C1 segment of cervical spinal cord (tissue), 14 donors: ENCODE measurements at regions not wholly inside any gene's neighbourhood (a gene's known extent, or its start where the extent isn't known, plus 50 kb on each side); places are given as distances from the start of the nearest gene placed in this dataset.
"Not testable (repeated sequence)": the region's sequence is repeated elsewhere in the genome, so short reads cannot be mapped to it uniquely, and the experiment has no call there.

Experiments
- DNase-seq, 14 donors: peaks; one replicate each; lab custom pipeline; 2025; lab: John Stamatoyannopoulos, UW

DNA sequence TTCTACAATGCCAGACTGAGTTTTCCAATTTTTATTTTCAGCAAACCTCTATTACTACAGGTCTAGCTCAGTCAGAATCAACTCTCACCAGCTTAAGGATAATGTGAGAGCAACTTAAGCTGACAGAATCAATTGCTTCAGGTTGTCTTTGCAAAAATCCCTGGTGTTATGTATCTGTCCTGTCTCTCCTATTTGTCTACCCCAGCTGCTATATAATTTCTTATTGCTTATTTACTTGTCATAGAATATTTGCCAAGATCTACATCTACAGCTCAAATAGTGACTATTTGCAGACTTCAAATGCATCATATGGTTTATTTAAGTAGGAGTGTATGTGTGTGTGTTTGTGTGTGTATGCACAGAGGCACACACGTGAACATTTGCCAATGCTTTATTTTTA lies 54.1 kb downstream of the FOXG1 start:
- DNase-seq: no peak

DNA sequence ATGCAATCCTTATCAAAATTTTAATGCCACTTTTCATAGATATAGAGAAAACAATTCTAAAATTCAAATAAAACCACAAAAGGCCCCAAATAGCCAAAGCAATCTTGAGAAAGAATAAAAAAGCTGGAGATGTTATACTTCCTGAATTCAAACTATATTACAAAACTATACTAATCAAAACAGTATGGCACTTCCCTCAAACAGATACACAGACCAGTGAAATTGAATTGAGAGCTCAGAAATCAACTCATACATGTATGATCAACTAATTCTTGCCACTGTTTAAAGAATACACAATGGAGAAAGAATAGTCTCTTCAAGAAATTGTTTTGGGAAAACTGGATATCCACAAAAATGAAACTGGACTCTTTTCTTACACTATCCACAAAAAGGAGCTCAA lies 55.4 kb downstream of the FOXG1 start:
- no peak for DNase-seq

DNA sequence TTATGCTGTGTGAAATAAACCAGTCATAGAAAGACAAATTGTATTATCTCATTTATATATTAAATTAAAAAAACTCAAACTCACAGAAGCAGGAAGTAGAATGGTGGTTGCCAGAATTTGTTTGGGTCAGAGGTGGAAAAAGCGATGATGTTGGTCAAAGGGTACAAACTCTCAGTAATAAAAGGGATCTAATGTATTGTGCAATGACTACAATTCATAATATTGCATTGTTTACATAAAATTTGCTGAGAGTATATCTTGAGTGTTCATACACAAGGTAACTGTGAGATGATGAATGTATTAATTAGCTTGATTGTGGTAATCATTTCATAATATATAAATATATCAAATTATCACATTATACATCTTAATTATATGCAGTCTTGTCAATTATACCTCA lies 56.7 kb downstream of the FOXG1 start:
- DNase-seq: no peak

DNA sequence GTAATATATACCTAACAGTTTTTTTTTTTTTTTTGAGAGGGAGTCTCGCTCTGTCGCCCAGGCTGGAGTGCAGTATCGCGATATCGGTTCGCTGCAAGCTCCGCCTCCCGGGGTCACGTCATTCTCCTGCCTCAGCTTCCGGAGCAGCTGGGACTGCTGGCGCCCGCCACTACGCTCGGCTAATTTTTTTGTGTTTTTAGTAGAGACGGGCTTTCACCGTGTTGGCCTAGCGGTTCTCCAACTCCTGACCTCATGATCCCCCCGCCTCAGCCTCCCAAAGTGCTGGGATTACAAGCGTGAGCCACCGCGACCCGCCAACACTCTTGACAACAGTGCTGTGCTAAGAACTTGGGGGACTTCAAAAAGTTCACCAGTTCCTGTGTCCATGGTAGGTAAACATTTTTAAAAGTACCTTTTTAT lies 63.5 kb downstream of the FOXG1 start:
- no peak for DNase-seq

- DNase-seq: no peak
Observed at GRCh38 chr14:28831126-28831525, 64.5 kb downstream of the FOXG1 start.

DNA sequence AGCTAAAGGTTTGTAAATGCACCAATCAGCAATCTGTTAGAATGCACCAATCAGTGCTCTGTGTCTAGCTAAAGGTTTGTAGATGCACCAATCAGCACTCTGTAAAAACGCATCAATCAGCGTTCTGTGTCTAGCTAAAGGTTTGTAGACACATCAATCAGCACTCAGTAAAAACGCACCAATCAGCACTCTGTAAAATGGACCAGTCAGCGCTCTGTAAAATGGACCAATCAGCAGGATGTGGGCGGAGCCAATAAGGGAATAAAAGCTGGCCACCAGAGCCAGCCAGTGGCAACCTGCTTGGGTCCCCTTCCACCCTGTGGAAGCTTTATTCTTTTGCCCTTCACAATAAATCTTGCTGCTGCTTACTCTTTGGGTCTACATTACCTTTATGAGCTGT lies 76.0 kb downstream of the FOXG1 start:
- not testable (repeated sequence) for DNase-seq

- DNase-seq: no peak
Observed at GRCh38 chr14:28867571-28867970, 101.0 kb downstream of the FOXG1 start.

DNA sequence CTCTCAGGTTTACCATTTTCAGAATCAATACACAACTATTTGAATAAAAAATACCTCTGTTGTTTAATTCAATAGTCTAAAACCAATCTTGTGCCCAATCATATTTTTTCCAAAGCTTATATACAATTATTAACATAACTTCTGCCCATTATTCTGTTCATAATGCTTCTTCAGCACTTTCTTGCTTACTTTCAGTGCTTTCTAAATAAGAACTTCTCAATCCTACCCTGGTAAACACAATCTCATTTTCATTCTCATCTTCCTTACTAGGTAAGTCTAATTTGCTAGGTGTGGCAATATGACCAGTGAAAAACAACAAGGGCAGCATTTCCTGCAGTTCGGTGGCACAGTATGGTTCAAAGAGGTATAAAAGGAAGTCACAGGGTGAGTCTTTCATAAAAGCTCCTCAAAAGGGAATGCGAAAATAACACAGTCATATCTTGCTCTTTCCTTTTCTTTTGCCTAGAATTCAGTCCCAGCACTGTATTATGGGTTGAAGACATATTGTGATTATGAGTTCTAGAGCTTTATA lies 103.5 kb downstream of the FOXG1 start:
- no peak for DNase-seq

DNA sequence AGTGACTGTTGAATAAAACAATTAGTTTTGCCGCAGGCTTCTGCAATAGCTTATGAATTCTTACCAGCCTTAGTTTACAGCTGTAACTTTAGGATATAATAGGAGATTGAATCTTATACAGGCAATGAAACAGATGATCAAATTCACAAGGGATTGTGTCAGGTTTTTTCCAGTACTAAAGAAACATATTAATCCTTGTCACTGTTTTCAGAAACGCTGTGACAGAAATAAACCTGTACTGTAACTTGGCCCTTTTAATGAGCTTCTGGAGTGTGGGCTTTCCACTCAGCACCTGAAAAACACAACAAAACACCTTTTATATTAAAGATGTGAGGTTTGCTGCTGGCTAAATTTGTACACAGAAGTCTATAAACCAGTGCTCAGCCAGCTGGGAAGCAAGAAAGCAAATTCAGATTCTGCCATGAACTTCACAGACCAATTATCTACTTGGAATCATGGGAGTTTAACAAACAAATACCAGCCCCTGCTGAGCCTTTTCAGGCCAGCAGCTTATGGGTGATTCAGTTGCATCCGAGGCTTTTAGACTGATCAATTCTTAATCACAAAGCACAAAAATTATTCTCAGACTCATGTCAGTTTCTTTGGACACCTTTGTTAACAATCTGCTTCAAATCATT lies 109.5 kb downstream of the FOXG1 start:
- DNase-seq: no peak

DNA sequence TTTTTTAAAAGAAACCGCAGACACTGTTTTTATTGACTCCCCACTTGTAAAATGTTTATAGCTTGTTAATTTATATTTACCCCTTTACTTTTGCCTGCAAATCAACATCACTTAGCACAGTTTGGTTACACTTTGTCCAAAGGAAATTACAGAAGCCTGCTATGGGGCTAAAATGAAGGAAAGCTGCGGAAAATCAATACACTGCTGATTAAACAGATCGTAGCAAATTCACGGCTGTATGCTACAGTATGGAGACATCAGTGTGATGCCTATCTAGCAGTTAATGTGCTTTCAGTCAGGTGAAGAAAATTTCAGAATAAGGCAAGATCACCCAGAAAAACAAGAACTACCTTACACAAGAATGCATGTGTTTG lies 110.0 kb downstream of the FOXG1 start:
- DNase-seq: no peak

- no peak for DNase-seq
Observed at GRCh38 chr14:28877923-28878322, 111.3 kb downstream of the FOXG1 start.

DNA sequence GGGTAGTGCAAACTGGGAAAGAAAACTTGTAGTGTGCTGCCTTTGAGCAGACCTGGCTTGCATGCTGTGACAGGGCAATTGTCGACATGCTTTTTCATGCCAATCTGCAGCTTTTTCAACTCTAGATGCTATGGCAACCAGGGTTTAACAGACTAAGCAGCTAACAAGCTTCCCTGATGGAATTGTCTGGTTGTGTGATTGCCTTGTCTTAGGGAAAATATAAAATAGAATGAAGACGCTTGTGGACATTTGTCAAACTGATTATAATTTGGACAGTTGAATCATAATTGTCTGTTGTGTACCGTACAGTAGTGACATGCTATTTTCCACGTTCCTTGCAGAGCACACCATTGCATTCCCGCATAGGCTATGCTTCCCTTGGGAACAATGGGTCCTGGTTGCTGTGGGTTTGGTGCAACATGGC lies 113.0 kb downstream of the FOXG1 start:
- no peak for DNase-seq

- DNase-seq: no peak
Observed at GRCh38 chr14:28886940-28887339, 120.4 kb downstream of the FOXG1 start.

- no peak for DNase-seq
Observed at GRCh38 chr14:28895389-28895788, 128.8 kb downstream of the FOXG1 start.

DNA sequence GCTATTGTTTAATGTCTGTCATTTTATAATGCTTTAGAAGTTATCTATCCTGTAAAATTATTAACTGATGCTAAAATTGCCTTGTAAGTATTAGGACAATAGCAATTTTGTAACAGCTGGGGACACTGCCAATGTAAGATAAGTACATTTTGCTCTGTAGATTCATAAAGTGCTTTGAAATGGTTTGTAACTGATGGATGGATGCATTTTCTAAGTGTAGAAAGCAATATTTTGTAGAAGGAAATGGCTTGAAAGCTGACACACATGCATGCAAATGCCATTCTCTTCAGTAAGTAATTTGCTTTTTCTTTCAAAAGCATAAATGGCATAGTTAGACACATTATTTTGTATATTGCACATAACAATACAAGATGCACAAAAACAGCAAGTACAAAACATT lies 129.8 kb downstream of the FOXG1 start:
- DNase-seq: no peak

DNA sequence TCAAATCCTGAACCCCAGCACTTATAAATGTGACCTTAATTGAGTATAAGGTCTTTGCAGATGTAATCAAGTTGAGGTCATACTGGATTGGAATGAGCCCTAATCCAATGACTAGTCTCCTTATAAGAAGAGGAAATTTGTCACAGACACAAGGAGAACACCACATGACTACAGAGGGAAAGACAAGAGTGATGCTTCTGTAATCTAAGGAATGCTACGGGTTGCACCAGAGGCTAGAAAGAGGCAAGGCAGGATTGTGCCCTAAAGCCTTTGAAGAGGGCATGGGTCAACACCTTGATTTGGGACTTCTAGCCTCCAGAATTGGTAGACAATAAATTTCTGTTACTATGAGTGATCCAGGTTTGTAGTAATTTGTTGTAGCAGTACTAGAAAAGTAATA lies 135.0 kb downstream of the FOXG1 start:
- no peak for DNase-seq

DNA sequence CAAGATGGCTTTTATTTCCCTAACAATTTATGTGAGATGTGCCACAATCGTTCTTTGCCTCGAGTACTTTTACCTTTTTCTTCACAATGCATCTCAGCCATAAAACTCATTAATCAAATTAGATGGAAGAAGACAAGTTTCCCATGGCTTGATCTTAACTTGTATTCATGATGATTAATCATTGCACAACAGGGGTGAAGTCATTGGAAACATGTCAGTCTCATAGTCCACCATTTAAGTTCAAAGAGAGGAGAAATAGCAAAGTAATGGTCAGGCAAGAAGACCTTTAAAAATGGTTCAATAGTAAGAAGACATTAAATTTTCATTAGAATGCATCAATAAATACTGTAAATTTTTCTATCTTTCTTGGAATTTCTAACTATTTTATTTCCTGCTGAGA lies 136.3 kb downstream of the FOXG1 start:
- DNase-seq: no peak

DNA sequence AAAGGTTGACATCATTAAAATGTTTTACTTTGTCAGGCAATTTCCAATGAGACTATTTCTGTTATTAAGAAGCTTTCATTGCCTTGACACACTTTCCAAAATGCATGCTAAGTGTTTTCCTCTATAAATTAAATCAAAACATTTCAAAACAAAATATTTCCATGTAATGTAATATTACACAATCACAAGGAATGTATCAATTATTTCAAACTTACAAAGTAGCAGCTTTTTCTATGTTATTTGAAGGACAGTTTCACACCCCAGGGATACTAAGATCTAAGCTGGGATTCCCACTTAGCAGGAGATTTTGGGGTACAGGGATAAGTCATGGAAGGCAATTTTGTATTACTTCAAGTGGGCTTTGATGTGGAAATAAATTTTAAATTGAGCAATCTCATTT lies 144.9 kb downstream of the FOXG1 start:
- DNase-seq: no peak

DNA sequence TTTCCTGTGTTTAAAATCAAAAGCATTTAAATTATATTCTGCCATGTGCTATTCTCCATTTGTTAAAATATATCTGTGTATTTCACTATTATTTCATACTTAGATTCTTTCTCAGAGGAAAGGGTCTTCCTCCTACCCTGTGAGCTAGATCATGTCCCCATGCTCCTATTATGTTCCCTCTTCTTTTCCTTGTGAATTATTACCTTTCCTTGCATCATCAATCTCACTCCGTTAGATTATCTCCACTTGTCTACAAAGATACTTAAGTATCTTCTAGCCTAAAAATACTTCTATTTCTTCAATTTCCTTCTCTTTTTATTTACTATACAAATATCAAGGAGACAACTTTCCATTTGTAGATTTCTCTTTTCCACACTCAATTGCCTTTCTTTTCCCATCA lies 146.5 kb downstream of the FOXG1 start:
- DNase-seq: no peak

GRCh38 chr14:28926122-28926521 lies 159.5 kb downstream of the FOXG1 start:
- no peak for DNase-seq

DNA sequence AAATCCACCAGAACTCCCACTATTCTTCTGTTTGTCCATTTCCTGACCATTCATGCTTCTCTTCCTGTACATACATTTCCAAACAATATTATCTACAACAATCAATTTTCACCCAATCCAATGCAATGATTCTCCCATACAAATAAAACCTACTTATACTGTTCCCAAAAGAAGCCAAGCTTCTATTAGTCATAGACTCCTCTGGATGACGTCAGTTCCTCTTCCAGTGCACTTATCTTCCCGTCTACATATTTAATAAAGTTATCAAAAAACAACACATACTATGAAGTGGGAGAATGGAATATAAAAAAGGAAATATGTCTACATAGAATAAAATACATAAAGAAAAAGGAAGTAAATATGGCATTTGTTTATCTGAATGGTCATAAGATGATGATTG lies 165.4 kb downstream of the FOXG1 start:
- no peak for DNase-seq

- DNase-seq: no peak
Observed at GRCh38 chr14:28936601-28937000, 170.0 kb downstream of the FOXG1 start.

GRCh38 chr14:28941758-28942157 lies 175.2 kb downstream of the FOXG1 start:
- no peak for DNase-seq

DNA sequence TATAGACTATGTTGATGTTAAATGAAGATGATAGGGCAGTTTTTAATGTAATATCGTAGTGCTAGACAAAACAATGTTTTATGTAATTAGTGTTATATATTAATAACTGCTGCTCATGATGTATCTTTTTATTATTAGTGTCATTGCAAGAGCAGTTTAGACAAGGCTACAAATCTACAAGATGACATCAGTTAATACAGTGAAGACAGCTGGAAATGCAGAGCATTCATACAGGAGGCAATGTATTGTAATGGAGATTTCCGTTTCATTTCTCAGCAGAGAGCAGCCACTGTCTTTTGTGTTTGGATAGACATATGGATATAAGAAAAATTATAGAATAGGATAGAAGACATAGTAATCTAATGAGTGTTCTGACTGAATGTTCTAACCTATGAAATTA lies 178.0 kb downstream of the FOXG1 start:
- DNase-seq: no peak
